AG04450 (cell line): ENCODE measurements at regions not wholly inside any gene's neighbourhood (a gene's known extent, or its start where the extent isn't known, plus 50 kb on each side); places are given as distances from the start of the nearest gene placed in this dataset.

Source experiments
- CTCF ChIA-PET: fragments of 300-600, 350-600 bp; formaldehyde crosslinking; extraction: SDS; loops from one replicate; lab custom pipeline; 2022; ENCODE audit warnings: antibody characterized with exemption, inconsistent platforms; lab: Charles Lee
- POLR2A ChIA-PET: fragments of 350-600 bp; formaldehyde crosslinking; extraction: SDS; loops from one replicate; lab custom pipeline; 2021; ENCODE audit warnings: antibody characterized with exemption, inconsistent platforms; lab: Yijun Ruan, JAX
- DNase-seq: peaks from one replicate; pipeline ENCODE4 v3.0.0-alpha.2; 2011; ENCODE audit warnings: low read depth, low spot score
- H3K27ac ChIP-seq: one replicate; pipeline ENCODE4 v1.5.1; 2012; ENCODE audit warnings: low read depth, low read length, control low read depth
- H3K27me3 ChIP-seq: one replicate; pipeline ENCODE4 v1.6.0; 2012; ENCODE audit warnings: low read length; ENCODE audit not compliant: control insufficient read depth, insufficient read depth
- H3K4me3 ChIP-seq: 2 replicates; pipeline ENCODE4 v1.5.1; 2011; ENCODE audit warnings: mild to moderate bottlenecking, low read depth, low read length, control low read depth
- H3K9me3 ChIP-seq: 2 replicates; pipeline ENCODE4 v1.5.1; 2012; ENCODE audit warnings: low read length; ENCODE audit not compliant: control insufficient read depth, insufficient read depth
- CTCF ChIP-seq: IDR thresholded peaks from 2 replicates; pipeline ENCODE4 v1.5.1; 2011; ENCODE audit warnings: low read depth, low read length, control low read depth, inconsistent platforms

- TF ChIP-seq CTCF: no peak
- Histone ChIP-seq H3K4me3 (no peak overlapping the region), H3K9me3 (no peaks in the 10 kb centered on the region; the same call in 1 of the 2 replicates), H3K27ac (no peak overlapping the region), H3K27me3 (no peaks in the 10 kb centered on the region)
- no peak for DNase-seq
- ChIA-PET POLR2A (no interaction called here), CTCF (no interaction called here)
These were observed 741.1 kb upstream of the LUZP2 start for GRCh38 chr11:23755769-23756168.

DNA sequence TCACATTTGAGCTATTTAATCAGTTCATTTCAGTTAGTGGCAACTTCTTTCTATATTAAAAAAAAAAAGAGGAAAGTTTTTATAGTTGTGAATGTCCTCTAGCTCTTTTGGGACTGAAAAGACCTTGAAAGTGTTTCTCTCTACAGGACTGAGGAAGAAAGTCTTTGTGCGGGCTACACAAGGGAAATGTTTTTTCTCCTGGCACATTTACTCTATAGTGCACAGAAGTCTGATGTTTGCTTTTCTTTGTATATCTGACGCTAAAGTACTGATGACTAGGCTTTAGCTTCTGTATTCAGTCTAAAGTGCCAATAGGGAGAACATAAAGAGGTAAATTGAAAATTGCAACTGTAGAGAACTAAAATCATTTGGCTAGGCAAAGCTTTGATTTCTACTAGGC is 737.4 kb upstream of the LUZP2 start:
- CTCF ChIA-PET: interaction anchor here (1.5 kb wide), 1 partner anchor 739 kb away, joined by 3 read pairs; no protein-coding TSS in a partner anchor
- no peaks in the 10 kb centered on the region for H3K27me3 ChIP-seq
- H3K9me3 ChIP-seq: no peaks in the 10 kb centered on the region; the same call in 1 of the 2 replicates
- no peak overlapping the region for H3K4me3 ChIP-seq
- POLR2A ChIA-PET: no interaction called here
- no peak for DNase-seq
- TF ChIP-seq CTCF: no peak
- no peak overlapping the region for H3K27ac ChIP-seq

DNA sequence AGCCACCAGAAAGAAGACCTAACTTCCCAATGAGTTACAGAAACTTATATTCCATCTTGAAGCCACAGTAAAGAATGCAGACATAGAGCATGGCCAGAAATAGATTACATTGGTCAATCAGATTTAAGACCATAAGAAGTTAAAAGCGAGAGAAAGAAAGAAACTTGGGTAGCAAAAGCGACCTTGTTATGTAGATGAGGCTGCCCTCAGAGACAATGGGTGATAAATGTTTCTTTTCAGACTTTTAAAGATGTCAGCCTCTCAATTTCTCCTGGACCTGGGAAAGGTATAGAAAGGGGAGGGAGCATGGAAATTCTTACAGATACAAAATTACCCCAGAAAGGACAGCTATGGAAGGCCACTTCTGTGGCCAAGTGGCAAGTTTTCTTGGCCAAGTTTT is 732.6 kb upstream of the LUZP2 start:
- no peak for DNase-seq
- Histone ChIP-seq H3K27ac (no peak overlapping the region), H3K9me3 (no peaks in the 10 kb centered on the region), H3K4me3 (no peak overlapping the region), H3K27me3 (no peaks in the 10 kb centered on the region)
- POLR2A ChIA-PET: no interaction called here
- CTCF ChIA-PET: no interaction called here
- TF ChIP-seq CTCF: no peak

GRCh38 chr11:23765682-23766252 is 731.1 kb upstream of the LUZP2 start:
- CTCF ChIA-PET: no interaction called here
- Histone ChIP-seq H3K27ac (no peak overlapping the region), H3K9me3 (peaks cover 3% of the 10 kb centered on the region; the same call in 1 of the 2 replicates), H3K4me3 (no peak overlapping the region), H3K27me3 (no peaks in the 10 kb centered on the region)
- no peak for TF ChIP-seq CTCF
- POLR2A ChIA-PET: no interaction called here
- DNase-seq: no peak

GRCh38 chr11:23767576-23767975 is 729.3 kb upstream of the LUZP2 start:
- no peak overlapping the region for H3K27ac ChIP-seq
- H3K9me3 ChIP-seq: peaks cover 3% of the 10 kb centered on the region; the same call in 1 of the 2 replicates
- H3K27me3 ChIP-seq: no peaks in the 10 kb centered on the region
- CTCF ChIA-PET: no interaction called here
- POLR2A ChIA-PET: no interaction called here
- TF ChIP-seq CTCF: no peak
- no peak for DNase-seq
- no peak overlapping the region for H3K4me3 ChIP-seq
